Tongue (tissue), 1 donor: ENCODE measurements at regions not wholly inside any gene's neighbourhood (a gene's known extent, or its start where the extent isn't known, plus 50 kb on each side); places are given as distances from the start of the nearest gene placed in this dataset.
"Not testable (repeated sequence)": the region's sequence is repeated elsewhere in the genome, so short reads cannot be mapped to it uniquely, and the experiment has no call there.

Experiments used
- DNase-seq: peaks from one replicate; pipeline ENCODE4 v3.0.0-alpha.2; 2015

DNA sequence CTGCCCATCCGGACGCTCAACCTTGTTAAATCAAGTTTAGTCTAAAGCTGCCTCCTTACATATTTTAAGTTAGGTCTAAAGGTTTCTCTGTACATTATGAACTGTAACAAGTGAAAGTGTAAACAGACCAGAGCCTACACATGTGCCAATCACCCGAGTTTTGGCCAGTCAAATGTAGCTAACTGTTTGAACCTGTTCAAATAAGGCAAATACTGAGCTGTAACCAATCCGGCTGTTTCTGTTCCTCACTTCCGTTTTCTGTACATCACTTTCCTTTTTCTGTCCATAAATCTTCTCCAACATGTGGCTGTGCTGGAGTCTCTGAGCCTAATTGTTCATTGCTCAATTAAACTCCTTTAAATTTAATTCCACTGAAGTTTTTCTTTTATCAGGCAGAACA lies 113.3 kb upstream of the SHISA3 start:
- no peak for DNase-seq

DNA sequence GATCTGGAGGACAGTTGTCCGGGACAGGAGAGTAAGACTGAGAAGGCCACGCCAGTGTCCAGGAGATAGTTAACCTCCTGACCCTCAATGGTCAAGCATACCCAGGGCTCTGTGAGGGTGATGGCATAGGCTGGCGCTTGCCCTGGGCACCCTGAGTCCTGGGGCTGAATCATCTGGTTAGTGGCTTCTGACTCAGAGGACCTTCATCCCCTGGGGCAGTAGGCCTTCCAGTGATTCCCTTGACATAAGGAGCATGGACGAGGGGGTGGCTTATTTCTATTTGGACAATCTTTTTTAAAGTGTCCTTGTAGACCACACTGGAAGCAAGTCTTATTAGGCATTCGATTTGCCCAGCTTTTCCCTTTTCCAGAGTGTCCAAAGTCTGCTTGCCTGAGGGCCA lies 108.4 kb upstream of the SHISA3 start:
- not testable (repeated sequence) for DNase-seq

DNA sequence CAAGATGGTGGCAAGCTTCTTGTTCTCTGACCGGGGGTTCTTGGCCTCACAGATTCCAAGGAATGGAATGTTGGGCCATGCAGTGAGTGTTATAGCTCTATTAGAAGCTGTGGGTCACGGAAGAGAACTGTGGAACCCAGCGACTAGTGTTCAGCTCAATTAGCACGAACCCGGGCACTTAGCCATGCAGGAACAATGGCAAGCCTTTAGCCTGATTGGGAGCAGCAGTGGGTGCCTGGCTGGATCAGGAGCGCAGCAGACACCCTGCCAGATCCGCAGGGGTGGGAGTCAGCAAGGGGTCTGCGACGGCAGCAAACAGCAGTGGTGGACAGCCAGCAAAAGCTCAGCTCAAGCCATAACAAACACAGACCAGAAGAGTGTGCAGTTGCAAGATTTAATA lies 105.1 kb upstream of the SHISA3 start:
- DNase-seq: not testable (repeated sequence)

DNA sequence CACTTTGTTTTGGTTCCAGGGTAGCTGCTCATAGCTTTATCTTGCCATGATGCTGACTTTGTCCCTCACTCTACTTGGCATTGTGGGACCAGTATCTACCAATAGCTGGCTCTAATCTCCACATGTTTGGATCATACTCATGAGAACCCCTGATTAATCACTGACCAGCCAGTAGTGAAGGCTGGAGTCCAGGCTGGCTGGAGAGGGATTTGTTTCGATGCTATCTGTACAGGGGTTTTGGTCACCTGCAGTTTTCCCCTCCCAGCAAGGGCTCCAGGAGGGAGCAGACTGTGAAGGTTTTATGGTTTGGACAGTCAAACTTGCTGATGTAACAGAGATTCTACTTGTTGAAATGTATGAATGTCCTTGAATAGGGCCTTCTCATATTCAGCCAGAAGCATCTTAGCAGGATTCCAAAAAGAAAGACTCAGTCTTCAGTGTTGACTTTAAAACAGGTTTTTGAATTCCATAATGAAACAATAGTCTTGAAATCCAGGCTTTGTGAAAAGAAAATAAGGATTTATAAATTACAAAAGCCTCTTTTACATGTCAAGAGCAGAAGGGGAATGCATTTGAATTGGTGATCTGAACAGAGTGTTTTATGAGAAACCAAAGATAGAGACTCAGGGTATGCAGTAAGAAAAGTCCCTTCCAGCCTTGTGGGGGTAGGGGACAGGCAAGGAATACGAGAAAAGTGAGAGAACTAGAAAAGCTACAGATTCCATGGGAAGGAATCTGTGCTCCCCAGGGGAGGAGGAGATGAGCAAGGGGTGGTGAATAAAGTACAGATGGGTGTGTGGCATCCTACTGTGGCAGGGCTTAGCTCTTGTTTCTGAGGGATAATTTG lies 103.1 kb upstream of the SHISA3 start:
- DNase-seq: peak; percentile 5

DNA sequence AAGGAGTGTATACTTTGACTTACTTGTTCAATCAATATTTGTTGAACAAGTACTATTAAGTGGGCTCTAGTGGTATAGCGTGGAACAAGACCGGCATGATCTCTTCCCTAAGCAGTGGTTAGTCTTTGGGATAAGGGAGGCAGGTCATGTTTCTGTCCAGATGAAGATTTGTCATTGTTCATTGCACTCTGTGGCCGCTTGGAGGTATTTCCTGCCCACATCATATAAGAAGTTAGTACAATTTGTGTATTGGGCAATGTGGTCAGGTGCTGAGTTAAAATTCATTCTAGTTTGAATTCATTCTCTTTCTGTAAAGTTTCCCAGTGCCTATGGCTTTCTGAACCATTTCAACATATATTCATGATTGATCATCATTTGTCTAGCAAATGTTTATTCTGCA lies 101.1 kb upstream of the SHISA3 start:
- DNase-seq: no peak

DNA sequence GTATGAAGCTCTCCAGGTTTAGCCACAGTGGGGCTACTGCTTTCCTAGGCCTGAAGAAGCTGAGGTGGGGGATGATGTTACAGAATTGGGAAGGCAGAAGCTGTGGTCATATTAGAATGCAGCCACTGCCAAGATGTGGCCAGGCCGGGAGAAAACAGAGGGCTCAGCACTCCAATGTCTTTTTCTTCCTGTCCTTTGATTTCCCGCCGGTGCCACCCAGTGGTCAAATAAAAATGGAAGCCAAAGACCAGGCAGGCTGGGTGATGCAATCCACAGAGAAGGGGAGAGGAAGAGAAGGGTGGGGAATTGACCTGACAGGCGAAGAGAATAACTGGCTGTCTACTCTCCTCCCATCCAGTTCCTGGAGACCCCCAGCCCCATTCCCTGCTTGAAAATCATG lies 94.9 kb upstream of the SHISA3 start:
- no peak for DNase-seq

DNA sequence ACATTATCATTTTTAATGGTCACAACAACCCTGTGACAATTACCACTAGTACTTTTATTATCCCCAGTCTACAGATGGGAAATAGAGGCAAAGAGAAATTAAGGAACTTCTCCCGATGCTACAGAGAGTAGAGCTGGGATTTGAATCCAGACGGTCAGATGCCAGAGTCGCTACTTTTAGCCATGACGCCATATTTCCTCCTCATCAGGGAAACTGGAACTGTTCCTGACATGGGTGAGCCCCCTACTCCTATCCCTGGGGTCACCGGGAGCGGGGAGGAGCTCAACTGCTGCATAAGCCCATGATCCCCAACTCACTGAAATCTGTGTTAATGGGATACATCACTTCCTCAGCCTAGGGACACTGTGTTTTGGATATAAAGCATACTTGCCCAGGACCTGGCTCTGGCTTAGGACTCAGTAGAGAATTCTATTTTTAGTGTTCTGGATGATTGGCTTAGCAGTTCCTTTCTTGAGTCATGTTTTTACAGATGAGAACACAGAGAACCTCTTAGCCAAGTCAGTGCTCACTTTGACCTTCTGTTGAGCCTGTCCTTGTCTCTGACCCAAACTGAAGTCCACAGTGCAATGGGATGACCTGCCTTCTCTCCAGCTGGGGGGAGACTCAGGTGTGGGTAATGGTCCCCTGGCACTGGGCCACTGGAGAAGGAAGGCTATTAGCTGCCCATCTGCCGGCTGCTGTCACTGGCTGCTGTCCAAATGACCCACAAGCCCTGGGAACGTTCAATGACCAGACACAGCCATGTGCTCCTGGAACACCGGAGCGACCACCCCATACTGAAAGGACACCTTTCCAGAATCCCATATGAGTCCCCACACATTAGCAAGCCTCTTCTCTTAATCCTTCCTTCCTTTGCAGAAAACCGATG lies 90.8 kb upstream of the SHISA3 start:
- DNase-seq: no peak

DNA sequence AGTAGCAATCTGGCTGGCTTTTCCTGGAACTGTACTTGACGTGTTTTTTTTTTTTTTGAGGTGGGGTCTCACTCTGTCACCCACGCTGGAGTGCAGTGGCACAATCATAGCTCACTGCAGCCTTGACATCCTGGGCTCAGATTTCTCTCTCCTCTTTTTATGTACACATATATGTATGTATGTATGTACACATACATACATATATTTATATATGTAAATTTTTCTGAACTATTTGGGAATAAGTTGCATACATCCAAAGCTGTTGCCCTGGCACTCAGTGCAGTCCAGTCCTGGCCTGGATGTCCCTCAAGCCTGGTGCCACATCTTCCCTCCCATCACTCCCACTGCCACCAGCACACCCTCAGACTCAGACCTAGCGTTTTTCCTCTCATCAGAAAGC lies 89.0 kb upstream of the SHISA3 start:
- DNase-seq: no peak

DNA sequence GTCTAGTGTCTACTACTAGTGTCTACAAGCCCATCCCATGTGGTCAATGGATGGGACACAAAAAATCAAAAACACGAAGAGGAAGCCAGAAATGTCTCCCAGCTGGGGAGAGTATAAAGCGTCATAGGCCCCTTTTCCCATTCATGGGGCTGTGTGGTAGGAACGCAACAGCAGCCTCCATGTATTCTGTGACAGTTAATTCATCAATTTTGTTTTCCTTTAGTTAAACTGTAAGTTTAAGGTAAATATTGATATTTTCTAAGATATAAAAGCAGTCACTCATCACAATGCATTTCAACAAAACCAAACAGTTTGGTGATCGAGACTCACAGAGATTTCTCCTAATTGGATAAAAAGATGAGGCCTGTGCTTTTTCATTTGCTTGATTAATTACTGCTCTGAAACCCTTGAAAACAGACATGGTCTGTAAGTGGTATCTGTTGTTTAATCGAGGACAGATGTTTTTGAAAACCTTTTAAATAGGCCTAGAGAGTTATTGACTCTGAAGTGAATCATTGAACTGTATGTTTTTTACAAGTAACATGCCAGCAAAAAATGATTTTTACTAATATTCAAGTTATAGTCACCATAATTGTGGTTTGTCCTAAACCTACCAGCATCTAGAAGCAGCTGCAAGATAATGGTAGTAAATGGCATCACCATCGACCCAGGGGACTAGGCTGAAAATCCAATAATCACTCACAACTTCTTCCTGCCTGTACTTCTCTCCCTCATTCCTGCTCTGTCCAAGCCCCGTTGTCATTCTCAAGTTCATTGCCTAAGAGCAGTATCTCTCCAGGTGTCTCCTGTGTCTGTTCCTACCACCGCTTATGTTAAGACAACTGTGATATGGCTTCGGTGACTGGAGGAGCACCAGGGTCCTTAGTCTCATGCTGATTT lies 87.7 kb upstream of the SHISA3 start:
- no peak for DNase-seq

DNA sequence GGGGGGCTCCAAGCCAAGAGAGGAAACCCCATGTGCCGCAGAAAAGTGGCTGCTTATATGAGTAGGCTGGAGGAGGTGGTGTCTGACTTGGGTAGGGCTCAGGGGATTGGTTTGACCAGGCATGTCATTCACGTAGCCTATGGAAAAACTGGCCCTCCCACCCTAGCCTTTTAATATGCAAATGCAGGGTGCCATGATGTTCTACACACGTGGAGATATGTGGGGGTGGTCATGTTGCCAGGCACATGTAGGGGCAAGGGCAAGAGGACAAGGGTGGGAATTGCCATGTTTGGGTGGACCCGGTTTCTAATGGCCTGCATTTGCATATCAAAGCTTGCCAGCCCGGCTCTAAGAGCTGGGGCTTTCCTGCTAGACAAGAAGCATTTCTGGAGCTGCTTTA lies 86.9 kb upstream of the SHISA3 start:
- DNase-seq: no peak

DNA sequence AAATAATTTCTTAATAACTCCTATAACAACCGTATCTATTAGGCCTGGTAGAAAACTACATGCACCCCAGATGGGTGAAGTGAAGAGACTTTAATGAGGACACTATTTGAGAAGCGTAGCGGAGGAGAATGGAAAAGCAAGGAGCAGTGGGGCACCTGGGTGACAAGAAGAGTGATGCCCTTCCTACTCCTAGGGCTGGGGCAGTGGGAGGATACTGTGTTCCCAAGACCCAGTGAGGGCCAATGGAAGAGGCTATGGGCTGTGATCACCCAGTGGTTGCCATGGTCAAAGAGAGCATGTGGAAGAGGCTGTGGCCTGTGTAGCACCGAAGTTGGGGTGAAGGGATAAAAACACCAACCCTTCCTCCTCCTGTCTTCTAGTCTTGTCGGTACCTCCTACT lies 86.5 kb upstream of the SHISA3 start:
- DNase-seq: no peak

DNA sequence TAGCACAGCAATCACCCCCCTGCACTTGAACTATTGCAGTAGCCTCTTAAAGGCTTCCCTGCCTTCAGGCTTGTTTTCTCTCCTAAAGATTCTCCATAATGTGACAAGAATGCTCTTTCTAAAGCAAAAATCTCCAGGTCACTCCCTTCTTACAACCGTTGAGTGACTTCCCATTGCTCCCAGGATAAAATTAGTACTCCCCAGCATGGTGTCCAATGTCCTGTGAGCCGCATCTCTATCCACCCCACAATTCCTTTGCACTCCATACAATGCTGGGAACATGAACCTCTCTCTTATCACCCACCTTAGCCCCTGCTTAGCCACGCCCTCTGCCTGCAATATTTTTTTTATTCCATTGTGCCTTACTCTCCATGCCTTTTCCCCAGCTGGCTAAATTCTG lies 85.7 kb upstream of the SHISA3 start:
- DNase-seq: no peak

DNA sequence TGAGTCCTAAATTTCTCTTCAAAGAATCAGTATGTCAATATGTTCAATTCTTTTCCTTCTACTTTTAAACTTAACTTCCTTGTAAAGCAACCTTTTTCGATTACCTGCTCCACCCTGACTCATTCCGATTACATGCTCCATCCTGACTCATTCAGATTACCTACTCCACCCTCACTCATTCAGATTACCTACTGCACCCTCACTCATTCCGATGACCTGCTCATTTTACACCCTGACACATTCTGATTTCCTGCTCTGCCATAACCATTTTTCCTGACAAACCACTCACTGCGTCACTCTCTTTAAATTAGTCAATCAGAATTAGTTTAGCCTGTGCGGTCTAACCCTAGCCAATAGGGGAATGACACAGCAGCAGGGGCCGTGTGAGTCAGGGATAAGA lies 83.9 kb upstream of the SHISA3 start:
- not testable (repeated sequence) for DNase-seq

DNA sequence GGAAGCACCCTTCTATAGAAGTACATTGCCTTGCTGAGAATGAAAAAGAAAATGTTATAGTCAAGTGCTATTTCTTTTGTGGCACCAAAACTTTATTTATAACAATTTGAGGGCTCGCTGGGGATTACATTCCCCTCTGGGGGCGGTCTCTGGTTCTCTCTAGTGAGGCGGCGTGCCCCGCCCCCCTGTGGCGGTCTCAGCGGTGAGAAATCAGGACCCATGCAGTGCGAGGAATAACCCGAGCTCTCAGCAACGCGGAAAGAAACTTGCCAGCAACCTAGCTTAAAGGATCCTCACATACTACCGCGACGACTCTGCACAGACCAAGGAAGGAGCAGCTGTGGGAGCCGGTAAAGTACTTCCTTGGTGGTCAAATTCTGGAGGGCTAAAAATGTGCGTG lies 83.4 kb upstream of the SHISA3 start:
- DNase-seq: no peak

DNA sequence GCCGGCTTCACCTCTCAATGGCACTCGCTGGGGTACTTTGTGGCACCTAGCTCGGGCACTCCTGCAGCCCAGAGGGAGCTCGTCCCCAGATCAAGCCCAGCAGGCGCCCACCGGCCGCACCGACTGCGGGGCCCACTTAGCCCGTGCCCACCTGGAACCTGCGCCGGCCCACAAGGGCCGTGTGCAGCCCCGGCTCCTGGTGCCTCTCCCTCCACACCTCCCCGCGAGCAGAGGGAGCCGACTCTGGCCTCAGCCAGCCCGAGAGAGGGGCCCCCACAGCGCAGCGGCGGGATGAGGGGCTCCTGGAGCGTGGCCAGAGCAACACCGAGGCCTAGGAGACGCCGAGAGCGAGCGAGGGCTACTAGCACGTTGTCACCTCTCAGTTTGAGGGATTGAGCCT lies 82.1 kb upstream of the SHISA3 start:
- DNase-seq: no peak

DNA sequence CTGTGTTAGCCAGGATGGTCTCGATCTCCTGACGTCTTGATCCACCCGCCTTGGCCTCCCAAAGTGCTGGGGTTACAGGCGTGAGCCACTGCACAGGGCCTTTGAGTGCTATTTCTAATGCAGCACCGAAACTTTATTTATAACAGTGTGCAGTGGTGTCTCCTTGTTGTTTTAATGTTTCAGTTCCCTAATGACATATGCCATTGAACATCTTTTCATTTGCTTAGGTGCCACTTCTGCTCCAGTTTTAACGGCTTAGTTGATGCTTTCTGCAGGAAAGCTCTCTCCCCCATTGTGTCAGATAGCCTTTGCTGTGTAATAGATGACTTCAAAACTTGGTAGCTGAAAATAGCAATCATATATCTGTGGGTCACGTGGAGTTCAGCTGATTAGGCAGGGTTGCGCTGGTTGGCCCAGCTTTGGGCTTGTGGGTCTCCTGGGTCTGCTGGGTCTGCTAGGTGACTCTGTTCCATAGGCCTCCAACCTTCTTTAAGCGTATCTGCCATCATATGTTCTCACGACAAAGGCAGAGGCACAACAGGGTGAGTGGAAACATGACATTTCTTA lies 76.4 kb upstream of the SHISA3 start:
- no peak for DNase-seq

DNA sequence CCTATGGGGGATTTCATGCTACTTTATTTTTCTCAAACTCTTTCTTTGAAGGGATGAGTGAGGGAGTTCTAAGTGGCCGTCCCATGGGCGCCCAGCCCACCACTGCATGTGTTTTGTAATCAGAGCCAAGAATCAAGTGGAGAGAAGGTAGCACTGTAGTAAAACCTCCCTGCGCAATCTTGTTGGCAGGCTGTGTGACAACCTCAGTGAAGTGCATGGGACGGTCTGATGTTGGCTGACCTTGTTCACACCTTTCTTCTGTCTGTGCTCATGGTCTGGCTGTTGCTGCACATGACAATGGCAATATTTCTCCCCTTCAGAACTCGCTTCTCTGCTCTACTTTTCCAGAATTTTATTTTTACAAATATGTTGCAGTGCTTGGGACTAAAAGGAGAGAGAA lies 71.2 kb upstream of the SHISA3 start:
- no peak for DNase-seq

DNA sequence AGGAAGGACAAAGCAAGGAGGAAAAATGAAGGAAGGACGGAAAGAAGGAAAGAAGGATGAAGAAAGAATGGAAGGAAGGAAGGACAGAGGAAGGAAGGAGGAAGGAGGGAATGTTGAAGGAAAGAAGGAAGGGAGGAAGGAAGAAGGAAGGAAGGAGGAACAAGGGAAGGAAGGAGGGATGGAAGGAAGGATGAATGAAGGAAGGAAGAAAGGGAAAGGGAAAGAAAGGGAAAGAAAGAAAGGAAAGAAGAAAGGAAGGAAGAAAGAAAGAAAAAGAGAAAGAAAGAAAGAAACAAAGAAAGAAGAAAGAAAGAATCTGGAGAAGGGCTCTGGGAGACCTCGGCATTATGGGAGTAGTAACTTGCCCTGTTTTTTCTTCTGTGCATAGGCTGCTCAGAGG lies 70.8 kb upstream of the SHISA3 start:
- no peak for DNase-seq

DNA sequence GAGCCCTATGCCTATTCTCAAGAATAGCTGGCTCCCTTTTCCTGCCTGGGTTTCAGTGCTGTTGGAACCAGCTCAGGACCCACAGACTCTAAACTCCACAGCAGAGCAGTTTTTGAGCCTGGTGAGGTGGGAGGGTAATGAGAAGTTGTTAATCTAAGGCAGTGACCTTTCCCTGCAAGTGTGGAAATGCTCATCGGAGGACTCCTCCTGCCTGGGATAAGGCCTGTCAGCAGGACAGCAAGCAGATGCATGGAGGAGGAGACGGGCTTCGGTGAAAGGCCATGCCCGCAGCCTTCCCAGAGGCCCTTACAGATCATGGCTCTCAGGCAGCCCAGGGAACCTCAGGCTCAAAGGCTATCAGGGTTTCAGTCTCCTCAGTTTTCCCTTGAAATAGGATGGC lies 70.0 kb upstream of the SHISA3 start:
- DNase-seq: no peak

DNA sequence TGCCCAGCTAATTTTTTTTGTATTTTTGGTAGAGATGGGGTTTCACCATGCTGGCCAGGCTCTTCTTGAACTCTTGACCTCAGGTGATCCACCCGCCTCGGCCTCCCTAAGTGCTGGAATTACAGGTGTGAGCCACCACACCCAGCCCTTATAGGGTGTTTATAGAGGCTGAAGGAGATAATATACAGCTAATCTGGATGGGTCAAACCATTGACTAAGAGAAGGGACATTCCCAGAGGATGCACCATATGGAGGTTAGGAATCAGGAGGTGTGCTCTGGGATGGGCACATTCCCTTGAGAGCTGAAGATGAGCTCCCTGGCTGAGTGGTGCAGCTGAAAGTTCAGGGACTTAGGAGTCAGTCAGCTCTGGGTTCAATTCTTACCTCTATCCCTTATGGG lies 68.3 kb upstream of the SHISA3 start:
- DNase-seq: no peak

DNA sequence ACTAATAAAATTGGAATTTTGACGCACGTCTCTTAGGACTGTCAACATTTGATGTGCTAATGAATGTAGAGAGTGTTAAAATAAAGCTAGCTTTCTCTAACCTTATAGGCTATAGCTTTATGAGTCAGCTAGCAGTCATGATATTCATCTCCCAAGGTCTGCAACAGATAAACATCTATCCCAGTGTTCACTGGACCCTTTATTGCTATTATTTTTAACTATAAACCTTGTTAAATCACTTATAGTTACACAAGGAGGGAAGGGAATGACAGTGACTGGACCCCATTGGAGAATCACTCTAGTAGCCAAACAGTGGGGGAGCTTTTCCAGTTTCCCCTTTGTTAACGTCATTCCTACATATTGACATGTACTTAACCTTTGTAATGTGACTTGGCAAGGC lies 67.9 kb upstream of the SHISA3 start:
- DNase-seq: no peak

DNA sequence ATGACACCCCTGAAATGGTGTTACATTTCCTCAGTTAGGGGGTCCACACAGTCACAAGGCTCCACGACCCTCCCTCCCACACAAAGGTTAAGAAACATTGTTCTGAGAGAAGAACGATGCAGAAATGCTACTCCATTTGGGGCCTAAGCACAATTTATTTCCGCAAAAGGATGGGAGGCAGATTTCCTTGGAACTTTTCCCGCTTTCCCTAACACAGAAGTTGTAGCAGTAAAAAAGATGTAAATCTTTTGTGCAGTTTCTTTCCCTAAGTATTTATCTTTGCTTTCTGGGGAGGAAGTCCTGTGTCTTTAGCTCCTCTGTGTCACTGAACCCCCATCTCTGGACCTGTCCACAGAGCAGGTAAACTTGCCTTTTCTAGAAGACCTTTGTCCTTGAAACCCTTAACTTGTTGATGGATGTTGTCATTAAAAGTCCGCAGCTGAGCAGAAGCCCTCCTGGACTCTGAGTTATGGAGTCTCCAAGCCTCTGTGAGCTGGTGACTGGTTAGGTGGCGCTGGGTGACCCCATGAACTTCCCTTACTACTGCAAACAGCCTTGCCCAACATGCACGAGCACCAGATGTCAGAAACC lies 67.2 kb upstream of the SHISA3 start:
- DNase-seq: no peak
